K562 (cell line): ENCODE measurements at regions not wholly inside any gene's neighbourhood (a gene's known extent, or its start where the extent isn't known, plus 50 kb on each side); places are given as distances from the start of the nearest gene placed in this dataset.

Experiments used
- ATAC-seq: fragments of 200-7000 bp; cut with Tn5 transposase; 3 replicates; pipeline ENCODE4 v1.9.1; 2020; ENCODE audit warnings: moderate library complexity
- BruUV-seq: library from RNA; stranded (reverse); fragments of 400-500 nt; replicated peaks from 2 replicates; lab custom pipeline; 2021; lab: Mats Ljungman, UMichigan
- CTCF ChIA-PET: fragments of 300-600 bp; formaldehyde crosslinking; extraction: SDS; loops from one replicate; lab custom pipeline; 2021; ENCODE audit warnings: low intra/inter-chr PET ratio; lab: Yijun Ruan, JAX
- POLR2A ChIA-PET: fragments of 300-600, 350-650 bp; sonication (Branson Sonifier 250); formaldehyde crosslinking; extraction: SDS; loops from one replicate; lab custom pipeline; 2021; ENCODE audit warnings: antibody characterized with exemption, inconsistent platforms; lab: Yijun Ruan, JAX
- DNase-seq, 4 experiments: peaks; one replicate each; pipeline versions ENCODE4 v3.0.0 to v3.0.0-alpha.2; 2011 to 2018; ENCODE audit warnings: low spot score in 3 of 4, mixed read lengths in 3 of 4; ENCODE audit errors: extremely low read depth in 1 of 4
- FAIRE-seq: peaks from 2 replicates; lab custom pipeline; 2011; peaks lifted over from hg19 to GRCh38; lab: Jason Lieb, UNC
- H2AFZ ChIP-seq: 2 replicates; pipeline ENCODE4 v1.6.0; 2011; ENCODE audit warnings: low read depth, low read length, control low read depth, inconsistent platforms
- H3K27ac ChIP-seq: fragments of 200-600 bp; 3 replicates; pipeline ENCODE4 v1.8.0; 2011; ENCODE audit warnings: low read depth, mild to moderate bottlenecking, control low read depth, inconsistent platforms, low read length, moderate library complexity, mixed read lengths; ENCODE audit errors: extremely low read depth
- H3K27me3 ChIP-seq, 2 experiments: fragments of 300-600 bp in 1 of 2; 2 replicates in 1 of 2; 3 replicates in 1 of 2; pipeline versions ENCODE4 v1.6.0 to v1.8.0; 2011; ENCODE audit warnings: inconsistent platforms in 2 of 2, low read length in 2 of 2, mild to moderate bottlenecking in 1 of 2, mixed read lengths in 1 of 2, moderate library complexity in 1 of 2; ENCODE audit not compliant: control insufficient read depth in 2 of 2, insufficient read depth in 2 of 2
- H3K36me3 ChIP-seq: fragments of 300-600 bp; 3 replicates; pipeline ENCODE4 v1.8.0; 2011; ENCODE audit warnings: mild to moderate bottlenecking, low read length, inconsistent platforms; ENCODE audit not compliant: control insufficient read depth, insufficient read depth
- H3K4me1 ChIP-seq, 2 experiments: fragments of 200-600 bp in 1 of 2; replicated peaks in 1 of 2; 2 replicates in 1 of 2; 3 replicates in 1 of 2; pipeline versions ENCODE4 v1.5.1 to v1.8.0; 2011; ENCODE audit warnings: inconsistent platforms in 2 of 2, low read length in 2 of 2, mild to moderate bottlenecking in 1 of 2, mixed read lengths in 1 of 2, moderate library complexity in 1 of 2; ENCODE audit not compliant: control insufficient read depth in 2 of 2, insufficient read depth in 2 of 2
- H3K4me2 ChIP-seq: 2 replicates; pipeline ENCODE4 v1.6.1; 2011; ENCODE audit warnings: low read length, control low read depth, inconsistent platforms, mixed read lengths; ENCODE audit not compliant: insufficient read depth
- H3K4me3 ChIP-seq: fragments of 200-600 bp; sonication (generic), shearing (Covaris generic); 2 replicates; pipeline ENCODE4 v1.5.1; 2016; ENCODE audit warnings: control low read depth, inconsistent platforms
- H3K79me2 ChIP-seq: fragments of 200-600 bp; 3 replicates; pipeline ENCODE4 v1.8.0; 2011; ENCODE audit warnings: low read length, inconsistent platforms; ENCODE audit not compliant: control insufficient read depth, insufficient read depth
- H3K9ac ChIP-seq, 2 experiments: 2 replicates each; pipeline versions ENCODE4 v1.6.0 to v1.6.1; 2011; ENCODE audit warnings: low read depth in 2 of 2, low read length in 2 of 2, control low read depth in 1 of 2, inconsistent platforms in 1 of 2, mild to moderate bottlenecking in 1 of 2, mixed read lengths in 1 of 2; ENCODE audit not compliant: insufficient read depth in 1 of 2
- H3K9me1 ChIP-seq: one replicate; pipeline ENCODE4 v1.6.0; 2011; ENCODE audit warnings: inconsistent platforms, mild to moderate bottlenecking, low read length, moderate library complexity; ENCODE audit not compliant: control insufficient read depth, insufficient read depth
- H3K9me3 ChIP-seq: replicated peaks from 2 replicates; pipeline ENCODE4 v1.5.1; 2011; ENCODE audit warnings: low read depth, low read length, inconsistent platforms; ENCODE audit not compliant: control insufficient read depth, insufficient read depth
- H4K20me1 ChIP-seq: replicated peaks from 2 replicates; pipeline ENCODE4 v1.6.1; 2011; ENCODE audit warnings: low read length, inconsistent platforms, mixed read lengths; ENCODE audit not compliant: control insufficient read depth, insufficient read depth
- E2F3 ChIP-seq: fragments of 250-450 bp; sonication (Bioruptor Pico); IDR thresholded peaks from 2 replicates; pipeline ENCODE4 v1.4.0; 2020; ENCODE audit warnings: mild to moderate bottlenecking
- ETS2 ChIP-seq: IDR thresholded peaks from 2 replicates; pipeline ENCODE4 v1.6.1; 2016; ENCODE audit warnings: borderline replicate concordance, missing genetic modification characterization, mild to moderate bottlenecking, moderate library complexity, missing compliant biosample characterization; ENCODE audit not compliant: poor library complexity, severe bottlenecking
- ETV5 ChIP-seq: sonication (generic); formaldehyde crosslinking; IDR thresholded peaks from 2 replicates; pipeline ENCODE4 v1.4.0; 2020; ENCODE audit warnings: low read depth, mild to moderate bottlenecking, missing genetic modification reagents
- IFI16 ChIP-seq: fragments of 250-450 bp; sonication (Bioruptor Pico); IDR thresholded peaks from 2 replicates; pipeline ENCODE4 v2.1.2; 2022; ENCODE audit warnings: mild to moderate bottlenecking, inconsistent platforms
- NEUROD1 ChIP-seq: fragments of 150-350 bp; IDR thresholded peaks from 2 replicates; pipeline ENCODE4 v1.6.1; 2014; ENCODE audit warnings: borderline replicate concordance, low read length, low read depth; ENCODE audit not compliant: partially characterized antibody
- PHF20 ChIP-seq: fragments of 450-650 bp; IDR thresholded peaks from 2 replicates; pipeline ENCODE4 v1.6.1; 2018; ENCODE audit not compliant: partially characterized antibody
- SIN3B ChIP-seq: fragments of 450-650 bp; IDR thresholded peaks from 2 replicates; pipeline ENCODE4 v1.6.1; 2017; ENCODE audit warnings: low read depth, mild to moderate bottlenecking, moderate library complexity
- SP1 ChIP-seq: sonication (generic); formaldehyde crosslinking; IDR thresholded peaks from 2 replicates; pipeline ENCODE4 v1.8.1; 2022; ENCODE audit warnings: mild to moderate bottlenecking, missing genetic modification reagents
- STAG1 ChIP-seq: sonication (generic); formaldehyde crosslinking; IDR thresholded peaks from 2 replicates; pipeline ENCODE4 v1.5.0; 2020; ENCODE audit warnings: missing genetic modification reagents, borderline replicate concordance
- TRIM28 ChIP-seq: fragments of 450-650 bp; IDR thresholded peaks from 2 replicates; pipeline ENCODE4 v1.6.1; 2017
- U2AF1 ChIP-seq: fragments of 200-400 bp; formaldehyde crosslinking; optimal IDR thresholded peaks from 2 replicates; pipeline ENCODE3; 2017; ENCODE audit warnings: mild to moderate bottlenecking, low read depth, low read length, moderate library complexity
- ZKSCAN1 ChIP-seq: fragments of 150-350 bp; IDR thresholded peaks from 2 replicates; pipeline ENCODE4 v1.6.1; 2016; ENCODE audit warnings: low read depth, low read length
- ZNF316 ChIP-seq: fragments of 450-650 bp; IDR thresholded peaks from 2 replicates; pipeline ENCODE4 v1.6.1; 2016
- ZSCAN32 ChIP-seq: fragments of 450-650 bp; formaldehyde crosslinking; IDR thresholded peaks from 2 replicates; pipeline ENCODE4 v1.4.0; 2020; ENCODE audit warnings: mild to moderate bottlenecking, moderate library complexity
- WGBS: fragments of 100-300 bp; shearing (Covaris generic); methylation state at CpG from one replicate; pipeline ENCODE4 v1.1.6; 2016; ENCODE audit warnings: low coverage, mixed read lengths; ENCODE audit not compliant: insufficient coverage; ENCODE audit errors: missing lambda C conversion rate; 5-methylcytosine and 5-hydroxymethylcytosine counted together
- in situ Hi-C: fragments of 300-500 bp; cut with MboI; formaldehyde crosslinking; loops from 4 replicates; pipeline ENCODE4 v1.15.0; 2018; ENCODE audit warnings: inconsistent platforms, mixed read lengths
- intact Hi-C: fragments of 100-400 bp; cut with micrococcal nuclease; formaldehyde crosslinking; loops from 2 replicates; pipeline ENCODE4 v1.14.2; 2022
- TF ChIP-seq, protein P1 (sequence below), 3 experiments: IDR thresholded peaks in 2 of 3; conservative IDR thresholded peaks in 1 of 3; 2 replicates each; pipeline ENCODE4 v1.5.1; 2011 to 2012; ENCODE audit warnings: low read length in 3 of 3, mild to moderate bottlenecking in 3 of 3, control low read depth in 2 of 3, improper control_type of control experiment in 1 of 3, inconsistent platforms in 1 of 3, low read depth in 1 of 3, mixed read lengths in 1 of 3, moderate library complexity in 1 of 3; ENCODE audit not compliant: insufficient read depth in 2 of 3
- TF ChIP-seq, protein P2 (sequence below): fragments of 250-450 bp; sonication (Bioruptor Pico); IDR thresholded peaks from 2 replicates; pipeline ENCODE4 v1.4.0; 2020; ENCODE audit warnings: mild to moderate bottlenecking
- TF ChIP-seq, protein P3 (sequence below): fragments of 450-650 bp; formaldehyde crosslinking; IDR thresholded peaks from 2 replicates; pipeline ENCODE4 v1.4.0; 2022; ENCODE audit warnings: missing genetic modification characterization
- TF ChIP-seq, protein P4 (sequence below): sonication (generic); IDR thresholded peaks from 2 replicates; pipeline ENCODE4 v1.6.1; 2016

DNA sequence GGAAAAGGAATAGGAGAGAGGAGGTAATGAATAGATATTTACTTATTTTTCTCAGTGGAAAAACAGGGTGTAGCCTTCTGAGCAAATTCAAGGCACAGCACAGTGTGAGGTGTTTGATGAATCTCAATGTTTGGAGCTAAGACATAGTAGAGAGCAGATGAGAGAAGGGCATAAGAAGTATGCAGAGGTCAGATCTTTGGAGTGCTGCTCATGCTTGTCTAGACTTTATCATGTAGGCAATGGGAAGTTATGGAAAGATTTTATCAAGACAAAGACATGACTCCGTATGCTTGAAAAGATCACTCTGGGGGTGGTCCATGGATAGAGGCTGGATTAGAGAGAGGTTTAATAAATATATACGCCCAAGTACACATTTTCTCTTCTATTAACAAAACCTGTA, 217.0 kb upstream of the CNR1 start:
- 11% methylated on average over 2 of the region's 2 CpGs for WGBS
- no peak for ATAC-seq
- Histone ChIP-seq H3K4me3 (no peak overlapping the region), H3K9me1 (no peaks in the 10 kb centered on the region), H3K4me2 (no peak overlapping the region), H3K4me1 (peaks cover 0 to 14% of the 10 kb centered on the region in 2 experiments; a peak in 3 of 5 replicates), H3K9ac (no peak overlapping the region), H3K79me2 (no peaks in the 10 kb centered on the region), H3K36me3 (no peaks in the 10 kb centered on the region), H3K27ac (no peak overlapping the region), H3K9me3 (no peaks in the 10 kb centered on the region), H3K27me3 (no peaks in the 10 kb centered on the region), H2AFZ (no peak overlapping the region), H4K20me1 (peaks cover 2% of the 10 kb centered on the region; the same call in 1 of the 2 replicates)
- FAIRE-seq, result no peak
- intact Hi-C loops, result no loop called here
- CTCF ChIA-PET, result no interaction called here
- BruUV-seq, result no TSS peak
- in situ Hi-C loops, result no loop called here
- no peak for DNase-seq
- TF ChIP-seq U2AF1 (no peak), SP1 (CRISPR knock-in tag) (no peak), ETV5 (CRISPR knock-in tag) (no peak), ZNF316 (no peak), ZSCAN32 (CRISPR knock-in tag) (no peak), ETS2 (tag) (no peak), ZKSCAN1 (no peak), E2F3 (CRISPR knock-in tag) (no peak), PHF20 (no peak), SIN3B (no peak), IFI16 (no peak), TRIM28 (no peak), NEUROD1 (no peak), STAG1 (CRISPR knock-in tag) (no peak)
- TF ChIP-seq, protein P1, sequence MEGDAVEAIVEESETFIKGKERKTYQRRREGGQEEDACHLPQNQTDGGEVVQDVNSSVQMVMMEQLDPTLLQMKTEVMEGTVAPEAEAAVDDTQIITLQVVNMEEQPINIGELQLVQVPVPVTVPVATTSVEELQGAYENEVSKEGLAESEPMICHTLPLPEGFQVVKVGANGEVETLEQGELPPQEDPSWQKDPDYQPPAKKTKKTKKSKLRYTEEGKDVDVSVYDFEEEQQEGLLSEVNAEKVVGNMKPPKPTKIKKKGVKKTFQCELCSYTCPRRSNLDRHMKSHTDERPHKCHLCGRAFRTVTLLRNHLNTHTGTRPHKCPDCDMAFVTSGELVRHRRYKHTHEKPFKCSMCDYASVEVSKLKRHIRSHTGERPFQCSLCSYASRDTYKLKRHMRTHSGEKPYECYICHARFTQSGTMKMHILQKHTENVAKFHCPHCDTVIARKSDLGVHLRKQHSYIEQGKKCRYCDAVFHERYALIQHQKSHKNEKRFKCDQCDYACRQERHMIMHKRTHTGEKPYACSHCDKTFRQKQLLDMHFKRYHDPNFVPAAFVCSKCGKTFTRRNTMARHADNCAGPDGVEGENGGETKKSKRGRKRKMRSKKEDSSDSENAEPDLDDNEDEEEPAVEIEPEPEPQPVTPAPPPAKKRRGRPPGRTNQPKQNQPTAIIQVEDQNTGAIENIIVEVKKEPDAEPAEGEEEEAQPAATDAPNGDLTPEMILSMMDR (IDR thresholded peaks at IDR 0.05 in 2 of 3, conservative IDR thresholded peaks at IDR 0.05 in 1 of 3; ENCODE audit: insufficient read depth in 2 of 3, low read depth in 1 of 3, low read length in 3 of 3), result no peak
- TF ChIP-seq, protein P2, sequence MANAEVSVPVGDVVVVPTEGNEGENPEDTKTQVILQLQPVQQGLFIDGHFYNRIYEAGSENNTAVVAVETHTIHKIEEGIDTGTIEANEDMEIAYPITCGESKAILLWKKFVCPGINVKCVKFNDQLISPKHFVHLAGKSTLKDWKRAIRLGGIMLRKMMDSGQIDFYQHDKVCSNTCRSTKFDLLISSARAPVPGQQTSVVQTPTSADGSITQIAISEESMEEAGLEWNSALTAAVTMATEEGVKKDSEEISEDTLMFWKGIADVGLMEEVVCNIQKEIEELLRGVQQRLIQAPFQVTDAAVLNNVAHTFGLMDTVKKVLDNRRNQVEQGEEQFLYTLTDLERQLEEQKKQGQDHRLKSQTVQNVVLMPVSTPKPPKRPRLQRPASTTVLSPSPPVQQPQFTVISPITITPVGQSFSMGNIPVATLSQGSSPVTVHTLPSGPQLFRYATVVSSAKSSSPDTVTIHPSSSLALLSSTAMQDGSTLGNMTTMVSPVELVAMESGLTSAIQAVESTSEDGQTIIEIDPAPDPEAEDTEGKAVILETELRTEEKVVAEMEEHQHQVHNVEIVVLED (CRISPR knock-in tag), result no peak
- TF ChIP-seq, protein P3, sequence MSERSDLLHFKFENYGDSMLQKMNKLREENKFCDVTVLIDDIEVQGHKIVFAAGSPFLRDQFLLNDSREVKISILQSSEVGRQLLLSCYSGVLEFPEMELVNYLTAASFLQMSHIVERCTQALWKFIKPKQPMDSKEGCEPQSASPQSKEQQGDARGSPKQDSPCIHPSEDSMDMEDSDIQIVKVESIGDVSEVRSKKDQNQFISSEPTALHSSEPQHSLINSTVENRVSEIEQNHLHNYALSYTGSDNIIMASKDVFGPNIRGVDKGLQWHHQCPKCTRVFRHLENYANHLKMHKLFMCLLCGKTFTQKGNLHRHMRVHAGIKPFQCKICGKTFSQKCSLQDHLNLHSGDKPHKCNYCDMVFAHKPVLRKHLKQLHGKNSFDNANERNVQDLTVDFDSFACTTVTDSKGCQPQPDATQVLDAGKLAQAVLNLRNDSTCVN (CRISPR knock-in tag), result no peak
- TF ChIP-seq, protein P4, sequence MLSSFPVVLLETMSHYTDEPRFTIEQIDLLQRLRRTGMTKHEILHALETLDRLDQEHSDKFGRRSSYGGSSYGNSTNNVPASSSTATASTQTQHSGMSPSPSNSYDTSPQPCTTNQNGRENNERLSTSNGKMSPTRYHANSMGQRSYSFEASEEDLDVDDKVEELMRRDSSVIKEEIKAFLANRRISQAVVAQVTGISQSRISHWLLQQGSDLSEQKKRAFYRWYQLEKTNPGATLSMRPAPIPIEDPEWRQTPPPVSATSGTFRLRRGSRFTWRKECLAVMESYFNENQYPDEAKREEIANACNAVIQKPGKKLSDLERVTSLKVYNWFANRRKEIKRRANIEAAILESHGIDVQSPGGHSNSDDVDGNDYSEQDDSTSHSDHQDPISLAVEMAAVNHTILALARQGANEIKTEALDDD, result no peak
- POLR2A ChIA-PET, result interaction anchor here (1.4 kb wide), 1 partner anchor 184 kb away, joined by 3 read pairs; no protein-coding TSS in a partner anchor
